Ishikawa (cell line): ENCODE measurements at regions not wholly inside any gene's neighbourhood (a gene's known extent, or its start where the extent isn't known, plus 50 kb on each side); places are given as distances from the start of the nearest gene placed in this dataset.

Source experiments
- EP300 ChIP-seq: IDR thresholded peaks from 2 replicates; pipeline ENCODE4 v1.6.1; 2012; ENCODE audit warnings: borderline replicate concordance
- MAX ChIP-seq: IDR thresholded peaks from 2 replicates; pipeline ENCODE4 v1.6.1; 2012
- RAD21 ChIP-seq: IDR thresholded peaks from 2 replicates; pipeline ENCODE4 v1.6.1; 2012; ENCODE audit warnings: low read depth
- REST ChIP-seq: IDR thresholded peaks from 2 replicates; pipeline ENCODE4 v1.6.1; 2012; ENCODE audit warnings: low read depth, mild to moderate bottlenecking
- TEAD4 ChIP-seq: IDR thresholded peaks from 2 replicates; pipeline ENCODE4 v1.6.1; 2012
- USF1 ChIP-seq: IDR thresholded peaks from 2 replicates; pipeline ENCODE4 v1.6.1; 2012
- YY1 ChIP-seq: IDR thresholded peaks from 2 replicates; pipeline ENCODE4 v1.6.1; 2012; ENCODE audit warnings: low read depth

- TF ChIP-seq TEAD4 (no peak), USF1 (no peak), MAX (no peak), RAD21 (no peak), EP300 (no peak), YY1 (no peak), REST (no peak)
These were observed 84.9 kb upstream of the C21orf91 start for GRCh38 chr21:17903929-17904639.
